HFF-Myc (cell line): ENCODE measurements at regions not wholly inside any gene's neighbourhood (a gene's known extent, or its start where the extent isn't known, plus 50 kb on each side); places are given as distances from the start of the nearest gene placed in this dataset.

ENCODE experiments used
- DNase-seq: peaks from one replicate; pipeline ENCODE4 v3.0.0-alpha.2; 2011; ENCODE audit warnings: low read depth; ENCODE audit errors: extremely low read depth
- H3K4me3 ChIP-seq: replicated peaks from 2 replicates; pipeline ENCODE4 v1.5.1; 2011; ENCODE audit warnings: low read depth, mild to moderate bottlenecking, control low read depth, low read length
- CTCF ChIP-seq: IDR thresholded peaks from 2 replicates; pipeline ENCODE4 v1.5.1; 2012; ENCODE audit warnings: mild to moderate bottlenecking, low read depth, low read length, control low read depth; ENCODE audit errors: missing control alignments

GRCh38 chr18:24725644-24726415 lies 265.4 kb downstream of the HRH4 start:
- no peak for DNase-seq

GRCh38 chr18:24726727-24727492 lies 266.5 kb downstream of the HRH4 start:
- peak overlapping the region; percentile 16 for H3K4me3 ChIP-seq
- peak; percentile 72 for DNase-seq

More at GRCh38 chr18:24725644-24726415, 265.4 kb downstream of the HRH4 start:
- TF ChIP-seq CTCF, result no peak
- H3K4me3 ChIP-seq, result no peak overlapping the region

GRCh38 chr18:24727685-24728084 lies 267.2 kb downstream of the HRH4 start:
- DNase-seq, result no peak
- no peak for TF ChIP-seq CTCF
- H3K4me3 ChIP-seq, result no peak overlapping the region

More at GRCh38 chr18:24726727-24727492, 266.5 kb downstream of the HRH4 start:
- TF ChIP-seq CTCF, result peak; percentile 84

- no peak for DNase-seq
- TF ChIP-seq CTCF, result no peak
- H3K4me3 ChIP-seq, result no peak overlapping the region
Observed at GRCh38 chr18:24731158-24731557, 270.7 kb downstream of the HRH4 start.

GRCh38 chr18:24731981-24732380 lies 271.5 kb downstream of the HRH4 start:
- TF ChIP-seq CTCF, result no peak

GRCh38 chr18:24734058-24734457 lies 273.6 kb downstream of the HRH4 start:
- no peak overlapping the region for H3K4me3 ChIP-seq
- no peak for DNase-seq
- TF ChIP-seq CTCF, result peak; percentile 24

More at GRCh38 chr18:24731981-24732380, 271.5 kb downstream of the HRH4 start:
- no peak for DNase-seq
- H3K4me3 ChIP-seq, result no peak overlapping the region
